Calu3 (cell line): ENCODE measurements at regions not wholly inside any gene's neighbourhood (a gene's known extent, or its start where the extent isn't known, plus 50 kb on each side); places are given as distances from the start of the nearest gene placed in this dataset.

ENCODE experiments used
- BruUV-seq: library from RNA; stranded (reverse); fragments of 400-500 nt; replicated peaks from 2 replicates; lab custom pipeline; 2021; lab: Mats Ljungman, UMichigan
- CTCF ChIA-PET: fragments of 300-600 bp; sonication (Branson Sonifier 250); formaldehyde crosslinking; loops from one replicate; lab custom pipeline; 2022; ENCODE audit warnings: antibody characterized with exemption; lab: Charles Lee
- DNase-seq: peaks from one replicate; pipeline ENCODE4 v3.0.0; 2022
- H3K27ac Mint-ChIP-seq: one replicate; pipeline ENCODE4 v1.8.0; 2022; ENCODE audit warnings: mixed read lengths; ENCODE audit not compliant: unreplicated experiment
- H3K27me3 Mint-ChIP-seq: one replicate; pipeline ENCODE4 v1.8.0; 2022; ENCODE audit warnings: mixed read lengths; ENCODE audit not compliant: unreplicated experiment
- H3K36me3 Mint-ChIP-seq: one replicate; pipeline ENCODE4 v1.8.0; 2022; ENCODE audit warnings: mild to moderate bottlenecking, moderate library complexity, mixed read lengths; ENCODE audit not compliant: insufficient read depth, unreplicated experiment
- H3K4me1 Mint-ChIP-seq: one replicate; pipeline ENCODE4 v1.8.0; 2022; ENCODE audit warnings: mild to moderate bottlenecking, low read depth, mixed read lengths; ENCODE audit not compliant: unreplicated experiment
- H3K4me3 Mint-ChIP-seq: one replicate; pipeline ENCODE4 v1.8.0; 2022; ENCODE audit warnings: mild to moderate bottlenecking, low read depth, moderate library complexity, mixed read lengths; ENCODE audit not compliant: unreplicated experiment
- H3K9me3 Mint-ChIP-seq: one replicate; pipeline ENCODE4 v1.8.0; 2022; ENCODE audit warnings: low read depth, mixed read lengths; ENCODE audit not compliant: unreplicated experiment
- intact Hi-C: fragments of 100-400 bp; cut with micrococcal nuclease; formaldehyde crosslinking; loops from one replicate; pipeline ENCODE4 v1.10.0; 2022; ENCODE audit not compliant: unreplicated experiment
- TF ChIP-seq, protein P1 (sequence below): fragments of 200-600 bp; IDR thresholded peaks from one replicate; pipeline ENCODE4 v1.8.0; 2022; ENCODE audit warnings: antibody characterized with exemption; ENCODE audit not compliant: unreplicated experiment

DNA sequence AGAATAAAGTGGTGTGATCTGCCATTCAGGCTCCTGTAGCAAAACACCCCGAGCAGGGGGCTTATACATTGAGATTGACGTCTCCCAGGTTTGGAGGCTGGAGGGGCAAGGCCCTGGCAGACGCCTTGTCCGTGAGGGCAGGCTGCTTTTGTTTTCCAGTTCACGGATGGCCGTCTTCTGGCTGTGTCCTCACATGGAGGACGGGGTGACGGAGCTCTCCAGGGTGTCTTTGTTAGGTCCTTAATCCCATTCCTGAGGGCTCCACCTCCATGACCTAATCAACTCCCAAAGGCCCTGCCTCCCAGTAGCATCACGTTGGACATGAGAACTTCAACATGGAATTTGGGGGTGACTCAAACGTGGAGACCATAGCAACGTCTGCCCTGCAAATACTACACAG, 147.7 kb downstream of the KIF26A start:
- H3K4me3 Mint-ChIP-seq: no peak overlapping the region
- no peak overlapping the region for H3K27ac Mint-ChIP-seq
- no peaks in the 10 kb centered on the region for H3K36me3 Mint-ChIP-seq
- CTCF ChIA-PET: interaction anchor here (0.5 kb wide), 1 partner anchor 844 kb away, joined by 3 read pairs; no protein-coding TSS in a partner anchor
- H3K4me1 Mint-ChIP-seq: no peaks in the 10 kb centered on the region
- no TSS peak for BruUV-seq
- peaks cover 56% of the 10 kb centered on the region for H3K27me3 Mint-ChIP-seq
- TF ChIP-seq, protein P1, sequence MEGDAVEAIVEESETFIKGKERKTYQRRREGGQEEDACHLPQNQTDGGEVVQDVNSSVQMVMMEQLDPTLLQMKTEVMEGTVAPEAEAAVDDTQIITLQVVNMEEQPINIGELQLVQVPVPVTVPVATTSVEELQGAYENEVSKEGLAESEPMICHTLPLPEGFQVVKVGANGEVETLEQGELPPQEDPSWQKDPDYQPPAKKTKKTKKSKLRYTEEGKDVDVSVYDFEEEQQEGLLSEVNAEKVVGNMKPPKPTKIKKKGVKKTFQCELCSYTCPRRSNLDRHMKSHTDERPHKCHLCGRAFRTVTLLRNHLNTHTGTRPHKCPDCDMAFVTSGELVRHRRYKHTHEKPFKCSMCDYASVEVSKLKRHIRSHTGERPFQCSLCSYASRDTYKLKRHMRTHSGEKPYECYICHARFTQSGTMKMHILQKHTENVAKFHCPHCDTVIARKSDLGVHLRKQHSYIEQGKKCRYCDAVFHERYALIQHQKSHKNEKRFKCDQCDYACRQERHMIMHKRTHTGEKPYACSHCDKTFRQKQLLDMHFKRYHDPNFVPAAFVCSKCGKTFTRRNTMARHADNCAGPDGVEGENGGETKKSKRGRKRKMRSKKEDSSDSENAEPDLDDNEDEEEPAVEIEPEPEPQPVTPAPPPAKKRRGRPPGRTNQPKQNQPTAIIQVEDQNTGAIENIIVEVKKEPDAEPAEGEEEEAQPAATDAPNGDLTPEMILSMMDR: no peak
- intact Hi-C loops: no loop called here
- DNase-seq: no peak
- peaks cover 9% of the 10 kb centered on the region for H3K9me3 Mint-ChIP-seq

DNA sequence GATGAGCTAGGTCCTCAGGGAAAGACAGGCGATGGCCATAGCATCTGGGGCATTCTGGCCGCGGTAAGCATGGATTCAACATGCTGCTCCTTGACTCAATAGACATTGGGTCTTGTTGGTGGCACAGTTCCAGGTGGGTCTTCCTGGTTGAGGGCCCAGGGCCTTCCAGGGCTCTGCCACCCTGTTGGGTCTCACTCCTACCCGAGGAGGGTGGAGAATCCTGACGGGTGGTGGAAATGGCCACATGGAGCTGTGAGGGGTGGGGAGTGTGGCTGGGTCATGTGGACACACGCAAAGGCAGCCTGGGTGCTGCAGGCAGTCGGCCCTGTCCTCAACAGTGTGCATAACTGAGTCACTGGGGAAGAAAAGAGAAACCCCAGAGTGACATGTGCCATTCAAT, 148.1 kb downstream of the KIF26A start:
- no peaks in the 10 kb centered on the region for H3K4me1 Mint-ChIP-seq
- TF ChIP-seq, protein P1: no peak
- no peak overlapping the region for H3K4me3 Mint-ChIP-seq
- H3K9me3 Mint-ChIP-seq: peaks cover 9% of the 10 kb centered on the region
- CTCF ChIA-PET: interaction anchor here (0.5 kb wide), 1 partner anchor 843 kb away, joined by 3 read pairs; no protein-coding TSS in a partner anchor
- intact Hi-C loops: no loop called here
- BruUV-seq: no TSS peak
- no peak overlapping the region for H3K27ac Mint-ChIP-seq
- no peak for DNase-seq
- no peaks in the 10 kb centered on the region for H3K36me3 Mint-ChIP-seq
- H3K27me3 Mint-ChIP-seq: peaks cover 56% of the 10 kb centered on the region

DNA sequence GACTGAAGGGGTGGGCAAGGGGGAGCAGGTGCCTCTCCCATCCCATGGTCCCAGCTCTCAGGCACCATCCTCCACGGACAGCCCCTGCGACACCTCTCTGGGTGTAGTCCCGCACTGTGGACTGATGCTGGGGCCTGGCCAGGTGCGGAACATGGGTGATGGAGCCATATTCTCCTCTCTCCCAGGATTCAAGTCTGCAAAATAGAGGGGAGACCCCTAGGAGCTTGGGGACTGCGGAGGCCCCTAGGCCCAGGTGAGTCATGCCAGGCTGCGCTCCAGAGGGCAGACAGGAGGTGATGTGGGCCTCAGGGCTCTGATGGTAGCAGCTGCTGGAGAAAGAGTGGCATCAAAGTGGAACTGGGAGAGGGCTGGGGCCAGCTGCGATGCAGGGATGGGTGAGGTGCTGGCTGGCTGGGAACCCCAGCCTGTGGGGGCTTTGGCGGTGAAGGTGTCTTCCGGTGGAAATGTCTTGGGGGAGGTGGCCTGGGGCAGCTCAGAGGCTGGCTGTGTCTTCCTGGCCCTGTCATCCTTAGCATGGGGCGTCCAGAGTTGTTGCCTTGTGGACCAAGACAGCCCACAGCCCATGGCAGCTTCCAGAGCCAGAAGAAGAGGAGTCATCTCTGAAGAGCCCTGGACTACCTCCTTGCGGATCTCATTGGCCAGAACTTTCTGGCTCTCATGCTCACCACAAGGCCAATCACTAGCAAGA, 149.1 kb downstream of the KIF26A start:
- peaks cover 9% of the 10 kb centered on the region for H3K9me3 Mint-ChIP-seq
- no peak overlapping the region for H3K27ac Mint-ChIP-seq
- peaks cover 51% of the 10 kb centered on the region for H3K27me3 Mint-ChIP-seq
- no peaks in the 10 kb centered on the region for H3K4me1 Mint-ChIP-seq
- TF ChIP-seq, protein P1: no peak
- CTCF ChIA-PET: no interaction called here
- intact Hi-C loops: no loop called here
- DNase-seq: no peak
- H3K36me3 Mint-ChIP-seq: no peaks in the 10 kb centered on the region
- no TSS peak for BruUV-seq
- H3K4me3 Mint-ChIP-seq: no peak overlapping the region

DNA sequence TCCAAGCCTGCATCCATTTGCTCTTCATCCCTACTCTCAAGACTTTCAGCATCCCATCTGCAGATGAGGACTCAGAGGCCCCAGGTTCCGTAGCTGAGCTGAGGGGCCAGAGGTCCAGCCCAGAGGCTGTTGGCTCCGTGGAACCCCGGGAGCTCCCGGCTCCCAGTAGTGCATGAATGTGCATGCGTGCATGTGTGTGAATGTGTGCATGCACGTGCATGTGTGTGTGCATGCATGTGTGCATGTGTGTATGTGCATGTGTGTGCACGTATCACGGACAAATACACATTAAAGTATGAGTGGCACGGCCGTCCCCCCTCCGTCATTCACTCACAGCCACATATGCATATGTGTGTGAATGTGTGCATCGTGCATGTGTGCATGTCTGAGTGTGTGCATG, 149.9 kb downstream of the KIF26A start:
- intact Hi-C loops: no loop called here
- no TSS peak for BruUV-seq
- no peak overlapping the region for H3K4me3 Mint-ChIP-seq

More for the DNA sequence above, 149.9 kb downstream of the KIF26A start:
- Mint-ChIP-seq H3K27me3 (peaks cover 48% of the 10 kb centered on the region), H3K9me3 (peaks cover 9% of the 10 kb centered on the region), H3K36me3 (no peaks in the 10 kb centered on the region), H3K27ac (no peak overlapping the region), H3K4me1 (no peaks in the 10 kb centered on the region)
- CTCF ChIA-PET: no interaction called here
- DNase-seq: no peak
- TF ChIP-seq, protein P1: no peak
